Colonic mucosa (tissue), 4 donors: ENCODE measurements at regions not wholly inside any gene's neighbourhood (a gene's known extent, or its start where the extent isn't known, plus 50 kb on each side); places are given as distances from the start of the nearest gene placed in this dataset.

Experiments used
- DNase-seq: peaks from one replicate; pipeline ENCODE4 v3.0.0-alpha.2; 2020
- H3K27ac ChIP-seq: fragments of 200-600 bp; one replicate; pipeline ENCODE4 v1.8.0; 2021
- H3K27me3 ChIP-seq: fragments of 200-600 bp; one replicate; pipeline ENCODE4 v1.8.0; 2021
- H3K36me3 ChIP-seq: fragments of 200-600 bp; one replicate; pipeline ENCODE4 v1.8.0; 2021
- H3K4me1 ChIP-seq: fragments of 200-600 bp; one replicate; pipeline ENCODE4 v1.8.0; 2021; ENCODE audit warnings: mild to moderate bottlenecking
- H3K4me3 ChIP-seq: fragments of 200-600 bp; one replicate; pipeline ENCODE4 v1.8.0; 2021
- H3K9ac ChIP-seq, 2 donors: one replicate each; pipeline ENCODE4 v1.7.0; 2013; ENCODE audit warnings: control low read depth in 2 of 2, low read depth in 2 of 2, low read length in 2 of 2
- H3K9me3 ChIP-seq: fragments of 200-600 bp; one replicate; pipeline ENCODE4 v1.8.0; 2021
- CTCF ChIP-seq: fragments of 200-600 bp; IDR thresholded peaks from one replicate; pipeline ENCODE4 v1.8.0; 2022; ENCODE audit warnings: antibody characterized with exemption, mild to moderate bottlenecking
- intact Hi-C: fragments of 100-400 bp; cut with DNase I; formaldehyde crosslinking; loops from one replicate; pipeline ENCODE4 v1.14.1; 2022
- donor health status: healthy.
- donor health status: DM: no; HTN: no; CAD: no.
- donor health status: DM: no; HTN: no; CAD: no.

GRCh38 chr10:29962166-29962850, 97.1 kb downstream of the JCAD start:
- TF ChIP-seq CTCF = no peak
- no peaks in the 10 kb centered on the region for H3K4me1 ChIP-seq
- no peak for DNase-seq
- no peak overlapping the region for H3K27ac ChIP-seq
- H3K27me3 ChIP-seq = no peaks in the 10 kb centered on the region
- H3K9me3 ChIP-seq = no peaks in the 10 kb centered on the region
- H3K36me3 ChIP-seq = no peaks in the 10 kb centered on the region
- intact Hi-C loops = no loop called here
- no peak overlapping the region for H3K9ac ChIP-seq
- no peak overlapping the region for H3K4me3 ChIP-seq

DNA sequence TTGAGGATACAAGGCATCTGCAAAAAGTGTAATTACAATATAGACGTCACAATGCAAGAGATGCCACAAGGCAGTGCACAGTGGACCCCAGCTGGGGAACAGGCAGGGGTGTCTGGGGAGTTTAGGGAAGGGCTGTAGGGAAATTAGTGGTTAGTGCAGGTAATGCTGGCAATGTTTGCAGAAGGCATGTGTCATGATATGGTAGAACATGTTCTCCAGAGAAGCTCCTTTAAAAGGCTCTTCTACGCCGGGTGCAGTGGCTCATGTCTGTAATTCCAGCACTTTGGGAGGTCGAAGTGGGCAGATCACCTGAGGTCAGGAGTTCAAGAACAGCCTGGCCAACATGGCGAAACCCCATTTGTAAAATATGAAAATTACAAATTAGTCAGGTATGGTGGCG, 98.0 kb downstream of the JCAD start:
- no peak for TF ChIP-seq CTCF
- Histone ChIP-seq H3K9ac (no peak overlapping the region), H3K9me3 (no peaks in the 10 kb centered on the region), H3K27me3 (no peaks in the 10 kb centered on the region), H3K36me3 (no peaks in the 10 kb centered on the region), H3K4me3 (no peak overlapping the region), H3K27ac (no peak overlapping the region), H3K4me1 (no peaks in the 10 kb centered on the region)
- DNase-seq = no peak
- intact Hi-C loops = no loop called here

GRCh38 chr10:29960261-29960660, 99.1 kb downstream of the JCAD start:
- Histone ChIP-seq H3K27ac (no peak overlapping the region), H3K9me3 (no peaks in the 10 kb centered on the region), H3K4me3 (no peak overlapping the region), H3K9ac (no peak overlapping the region), H3K36me3 (no peaks in the 10 kb centered on the region), H3K4me1 (no peaks in the 10 kb centered on the region), H3K27me3 (no peaks in the 10 kb centered on the region)
- no peak for TF ChIP-seq CTCF
- intact Hi-C loops = no loop called here
- DNase-seq = no peak

DNA sequence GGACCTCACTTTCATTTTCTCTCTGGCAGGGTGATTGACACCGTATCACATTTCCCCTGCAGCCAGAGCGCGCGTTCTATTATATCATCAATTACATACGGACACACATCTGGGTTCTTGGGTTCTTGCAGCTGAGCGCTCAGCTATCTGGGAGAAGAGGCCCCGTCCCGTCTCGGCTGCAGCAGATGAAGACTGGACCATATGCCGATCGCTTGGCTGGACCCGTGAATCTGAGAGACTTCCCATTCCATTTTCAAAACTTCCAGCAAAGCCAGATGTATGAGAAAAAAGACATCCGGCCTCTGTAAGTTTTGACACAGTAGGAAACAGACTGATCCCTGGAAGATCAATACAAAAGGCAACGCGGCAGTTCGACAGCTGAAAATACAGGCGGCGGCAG, 99.8 kb downstream of the JCAD start:
- H3K9me3 ChIP-seq = no peaks in the 10 kb centered on the region
- H3K36me3 ChIP-seq = no peaks in the 10 kb centered on the region
- intact Hi-C loops = no loop called here
- H3K27me3 ChIP-seq = no peaks in the 10 kb centered on the region
- H3K9ac ChIP-seq = no peak overlapping the region
- no peaks in the 10 kb centered on the region for H3K4me1 ChIP-seq
- TF ChIP-seq CTCF = no peak
- H3K27ac ChIP-seq = no peak overlapping the region
- H3K4me3 ChIP-seq = no peak overlapping the region
- no peak for DNase-seq

GRCh38 chr10:29958440-29958839, 100.9 kb downstream of the JCAD start:
- intact Hi-C loops = no loop called here
- no peak for TF ChIP-seq CTCF
- H3K9me3 ChIP-seq = no peaks in the 10 kb centered on the region
- DNase-seq = no peak
- H3K4me1 ChIP-seq = no peaks in the 10 kb centered on the region
- no peaks in the 10 kb centered on the region for H3K36me3 ChIP-seq
- H3K27me3 ChIP-seq = no peaks in the 10 kb centered on the region
- H3K27ac ChIP-seq = no peak overlapping the region
- H3K4me3 ChIP-seq = no peak overlapping the region
- H3K9ac ChIP-seq = no peak overlapping the region
